H7 (cell line): ENCODE measurements at regions not wholly inside any gene's neighbourhood (a gene's known extent, or its start where the extent isn't known, plus 50 kb on each side); places are given as distances from the start of the nearest gene placed in this dataset.
"Not testable (repeated sequence)": the region's sequence is repeated elsewhere in the genome, so short reads cannot be mapped to it uniquely, and the experiment has no call there.

Source experiments
- DNase-seq: peaks from one replicate; pipeline ENCODE4 v3.0.0; 2012
- H3K27me3 ChIP-seq: 2 replicates; pipeline ENCODE4 v1.6.0; 2011; ENCODE audit warnings: mild to moderate bottlenecking, low read length; ENCODE audit not compliant: control insufficient read depth, insufficient read depth
- H3K36me3 ChIP-seq: replicated peaks from 2 replicates; pipeline ENCODE4 v1.5.1; 2011; ENCODE audit warnings: low read length; ENCODE audit not compliant: control insufficient read depth, insufficient read depth
- H3K4me3 ChIP-seq: 2 replicates; pipeline ENCODE4 v1.5.1; 2011; ENCODE audit warnings: low read depth, mild to moderate bottlenecking, control low read depth, low read length, moderate library complexity; ENCODE audit not compliant: insufficient read depth

- DNase-seq = no peak
- peaks cover 2% of the 10 kb centered on the region; the same call in 1 of the 2 replicates for H3K36me3 ChIP-seq
- no peak overlapping the region for H3K4me3 ChIP-seq
- H3K27me3 ChIP-seq = no peaks in the 10 kb centered on the region
These were observed 419.9 kb downstream of the STK39 start for GRCh38 chr2:167827352-167828097.

GRCh38 chr2:167826906-167827305 is 420.5 kb downstream of the STK39 start:
- Histone ChIP-seq H3K36me3 (peaks cover 2% of the 10 kb centered on the region; the same call in 1 of the 2 replicates), H3K27me3 (no peaks in the 10 kb centered on the region), H3K4me3 (no peak overlapping the region)
- no peak for DNase-seq

GRCh38 chr2:167825664-167826063 is 421.7 kb downstream of the STK39 start:
- DNase-seq = no peak
- Histone ChIP-seq H3K36me3 (peaks cover 2% of the 10 kb centered on the region; the same call in 1 of the 2 replicates), H3K4me3 (no peak overlapping the region), H3K27me3 (no peaks in the 10 kb centered on the region)

- Histone ChIP-seq H3K27me3 (no peaks in the 10 kb centered on the region), H3K36me3 (peaks cover 3% of the 10 kb centered on the region; the same call in 1 of the 2 replicates), H3K4me3 (no peak overlapping the region)
- no peak for DNase-seq
These were observed 424.5 kb downstream of the STK39 start for GRCh38 chr2:167822690-167823465.

- no peak for DNase-seq
- H3K4me3 ChIP-seq = no peak overlapping the region
- H3K27me3 ChIP-seq = no peaks in the 10 kb centered on the region
- 0 out of 2 replicates have a peak, but pooled peaks cover 1% of the 10 kb centered on the region for H3K36me3 ChIP-seq
These were observed 426.9 kb downstream of the STK39 start for GRCh38 chr2:167820488-167820887.

- DNase-seq = no peak
- Histone ChIP-seq H3K27me3 (no peaks in the 10 kb centered on the region), H3K4me3 (no peak overlapping the region), H3K36me3 (0 out of 2 replicates have a peak, but pooled peaks cover 1% of the 10 kb centered on the region)
These were observed 428.9 kb downstream of the STK39 start for GRCh38 chr2:167818521-167818920.

- Histone ChIP-seq H3K36me3 (0 out of 2 replicates have a peak, but pooled peaks cover 1% of the 10 kb centered on the region), H3K27me3 (no peaks in the 10 kb centered on the region), H3K4me3 (no peak overlapping the region)
- no peak for DNase-seq
These were observed 429.5 kb downstream of the STK39 start for GRCh38 chr2:167817908-167818307.

- Histone ChIP-seq H3K4me3 (no peak overlapping the region), H3K27me3 (no peaks in the 10 kb centered on the region), H3K36me3 (0 out of 2 replicates have a peak, but pooled peaks cover 1% of the 10 kb centered on the region)
- DNase-seq = no peak
These were observed 430.0 kb downstream of the STK39 start for GRCh38 chr2:167817422-167817821.

- Histone ChIP-seq H3K4me3 (no peak overlapping the region), H3K27me3 (no peaks in the 10 kb centered on the region), H3K36me3 (0 out of 2 replicates have a peak, but pooled peaks cover 1% of the 10 kb centered on the region)
- DNase-seq = no peak
These were observed 430.5 kb downstream of the STK39 start for GRCh38 chr2:167816874-167817290.

- no peaks in the 10 kb centered on the region for H3K27me3 ChIP-seq
- DNase-seq = no peak
- H3K36me3 ChIP-seq = no peaks in the 10 kb centered on the region
- H3K4me3 ChIP-seq = no peak overlapping the region
These were observed 432.3 kb downstream of the STK39 start for GRCh38 chr2:167814881-167815718.

- not testable (repeated sequence) for H3K4me3 ChIP-seq, H3K27me3 ChIP-seq, DNase-seq
These were observed 432.9 kb downstream of the STK39 start for GRCh38 chr2:167814482-167814880.

GRCh38 chr2:167809799-167810198 is 437.6 kb downstream of the STK39 start:
- H3K36me3 ChIP-seq = not testable (repeated sequence)

More at GRCh38 chr2:167814482-167814880, 432.9 kb downstream of the STK39 start:
- not testable (repeated sequence) for H3K36me3 ChIP-seq

GRCh38 chr2:167803449-167803988 is 443.9 kb downstream of the STK39 start:
- no peaks in the 10 kb centered on the region for H3K27me3 ChIP-seq
- H3K36me3 ChIP-seq = no peaks in the 10 kb centered on the region
- no peak for DNase-seq
- no peak overlapping the region for H3K4me3 ChIP-seq

More at GRCh38 chr2:167809799-167810198, 437.6 kb downstream of the STK39 start:
- H3K4me3 ChIP-seq, DNase-seq, H3K27me3 ChIP-seq: not testable (repeated sequence)
